Activated CD4-positive, alpha-beta memory T cell treated with anti-CD3 and anti-CD28 coated beads, Interleukin-2, amount 10 ng/mL, durations not matched to agents 7 days and 5 days (primary cell): ENCODE measurements at regions not wholly inside any gene's neighbourhood (a gene's known extent, or its start where the extent isn't known, plus 50 kb on each side); places are given as distances from the start of the nearest gene placed in this dataset.
"Not testable (repeated sequence)": the region's sequence is repeated elsewhere in the genome, so short reads cannot be mapped to it uniquely, and the experiment has no call there.

Experiments
- CTCF ChIA-PET: fragments of 350-600 bp; sonication (Branson Sonifier 250); formaldehyde crosslinking; loops from one replicate; lab custom pipeline; 2021; ENCODE audit warnings: antibody characterized with exemption, inconsistent platforms; lab: Charles Lee
- POLR2A ChIA-PET: fragments of 350-600 bp; sonication (Branson Sonifier 250); formaldehyde crosslinking; loops from one replicate; lab custom pipeline; 2021; ENCODE audit warnings: antibody characterized with exemption; lab: Charles Lee
- DNase-seq: peaks from one replicate; pipeline ENCODE4 v3.0.0-alpha.2; 2020
- H3K27ac Mint-ChIP-seq: one replicate; pipeline ENCODE4 v1.8.0; 2021; ENCODE audit warnings: mild to moderate bottlenecking, mixed read lengths
- H3K27me3 Mint-ChIP-seq: one replicate; pipeline ENCODE4 v1.8.0; 2021; ENCODE audit warnings: mixed read lengths
- H3K36me3 Mint-ChIP-seq: one replicate; pipeline ENCODE4 v1.8.0; 2021; ENCODE audit warnings: low read depth, mixed read lengths
- H3K4me1 Mint-ChIP-seq: one replicate; pipeline ENCODE4 v1.8.0; 2021; ENCODE audit warnings: mixed read lengths
- H3K4me3 Mint-ChIP-seq: one replicate; pipeline ENCODE4 v1.8.0; 2021; ENCODE audit warnings: mild to moderate bottlenecking, mixed read lengths
- H3K9me3 Mint-ChIP-seq: one replicate; pipeline ENCODE4 v1.8.0; 2021; ENCODE audit warnings: mixed read lengths

DNA sequence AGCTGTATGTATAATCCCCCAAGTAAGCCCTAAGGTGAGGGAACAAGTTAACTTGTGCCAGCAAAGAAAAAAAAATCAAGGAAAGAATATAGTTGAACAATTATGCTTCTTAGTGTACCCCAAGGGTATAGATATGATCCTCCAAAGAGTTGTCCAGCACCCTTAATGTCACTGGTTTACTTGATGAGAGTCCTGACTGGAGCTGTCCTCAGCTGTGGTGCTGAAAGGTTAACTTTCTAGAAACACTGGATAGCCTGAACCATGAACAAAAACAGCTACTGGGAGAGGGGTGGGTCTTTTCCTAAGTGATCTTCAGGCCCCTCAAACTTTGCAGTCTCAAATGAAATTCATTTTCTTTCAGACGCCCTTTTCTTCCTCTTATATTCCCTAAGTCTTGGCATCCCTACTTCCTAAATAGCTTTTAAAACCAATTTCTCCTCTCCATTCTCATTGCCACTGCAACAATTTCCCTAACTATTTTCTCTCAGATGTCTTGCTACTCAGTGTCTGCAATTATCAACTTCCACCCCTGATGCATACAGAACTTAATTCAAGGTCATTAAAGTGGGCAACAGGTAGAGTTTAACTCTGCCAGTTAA lies 83.5 kb upstream of the PROKR2 start:
- no peaks in the 10 kb centered on the region for H3K4me1 Mint-ChIP-seq
- ChIA-PET POLR2A (no interaction called here), CTCF (no interaction called here)
- H3K36me3 Mint-ChIP-seq, result no peaks in the 10 kb centered on the region
- no peak overlapping the region for H3K4me3 Mint-ChIP-seq
- no peak overlapping the region for H3K27ac Mint-ChIP-seq
- H3K9me3 Mint-ChIP-seq, result no peaks in the 10 kb centered on the region
- DNase-seq, result no peak
- no peaks in the 10 kb centered on the region for H3K27me3 Mint-ChIP-seq

DNA sequence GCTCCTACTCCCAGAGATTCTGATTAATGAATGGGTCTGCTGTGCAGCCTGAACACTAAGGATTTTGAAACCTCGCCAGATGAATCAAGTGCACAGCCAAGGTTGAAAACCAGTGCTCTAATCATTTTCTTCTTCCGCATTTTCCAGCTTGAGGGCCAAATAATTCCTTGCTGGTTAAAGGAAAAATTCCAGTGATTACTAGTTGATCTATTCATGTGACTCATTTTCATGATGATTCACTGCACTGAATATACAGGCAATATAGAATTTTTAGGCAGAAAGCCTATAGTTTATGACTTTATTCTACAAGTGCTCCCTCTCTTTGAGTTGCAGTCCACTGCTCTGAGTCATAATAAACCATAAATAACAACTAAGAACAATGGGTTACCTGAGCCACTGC lies 80.6 kb upstream of the PROKR2 start:
- ChIA-PET POLR2A (no interaction called here), CTCF (no interaction called here)
- no peaks in the 10 kb centered on the region for H3K9me3 Mint-ChIP-seq
- no peak overlapping the region for H3K4me3 Mint-ChIP-seq
- no peak for DNase-seq
- no peaks in the 10 kb centered on the region for H3K36me3 Mint-ChIP-seq
- no peak overlapping the region for H3K27ac Mint-ChIP-seq
- H3K4me1 Mint-ChIP-seq, result no peaks in the 10 kb centered on the region
- H3K27me3 Mint-ChIP-seq, result no peaks in the 10 kb centered on the region

GRCh38 chr20:5395932-5396727 lies 79.4 kb upstream of the PROKR2 start:
- H3K9me3 Mint-ChIP-seq, result no peaks in the 10 kb centered on the region
- ChIA-PET CTCF (no interaction called here), POLR2A (no interaction called here)
- H3K27ac Mint-ChIP-seq, result no peak overlapping the region
- H3K4me3 Mint-ChIP-seq, result no peak overlapping the region
- no peaks in the 10 kb centered on the region for H3K36me3 Mint-ChIP-seq
- peaks cover 2% of the 10 kb centered on the region for H3K27me3 Mint-ChIP-seq
- DNase-seq, result no peak
- H3K4me1 Mint-ChIP-seq, result no peaks in the 10 kb centered on the region

GRCh38 chr20:5393218-5393870 lies 76.6 kb upstream of the PROKR2 start:
- ChIA-PET CTCF (no interaction called here), POLR2A (no interaction called here)
- H3K36me3 Mint-ChIP-seq, result no peaks in the 10 kb centered on the region

DNA sequence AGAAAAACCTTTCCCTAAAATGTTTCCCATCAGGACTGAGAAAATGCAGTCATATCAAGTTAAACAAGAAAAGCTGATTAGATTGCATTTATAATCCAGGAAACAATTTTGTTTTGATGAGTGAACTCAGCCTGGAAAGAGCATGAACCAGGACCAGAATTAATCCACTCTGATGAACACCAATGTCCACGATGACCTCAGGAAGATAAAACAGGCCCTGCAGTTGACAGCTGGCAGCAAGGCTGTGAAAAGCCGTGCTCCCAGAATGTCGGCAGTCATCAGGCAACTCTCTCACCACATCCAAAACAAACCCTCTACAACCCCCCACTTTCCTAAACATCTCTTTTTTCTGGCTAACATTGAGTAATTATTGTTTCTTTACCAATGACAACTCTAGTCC lies 74.0 kb upstream of the PROKR2 start:
- DNase-seq, result no peak
- H3K4me1 Mint-ChIP-seq, result no peaks in the 10 kb centered on the region
- no peaks in the 10 kb centered on the region for H3K9me3 Mint-ChIP-seq
- POLR2A ChIA-PET, result no interaction called here
- H3K27ac Mint-ChIP-seq, result no peak overlapping the region
- no peaks in the 10 kb centered on the region for H3K36me3 Mint-ChIP-seq
- H3K27me3 Mint-ChIP-seq, result peaks cover 15% of the 10 kb centered on the region
- no peak overlapping the region for H3K4me3 Mint-ChIP-seq
- CTCF ChIA-PET, result no interaction called here

More at GRCh38 chr20:5393218-5393870, 76.6 kb upstream of the PROKR2 start:
- no peaks in the 10 kb centered on the region for H3K9me3 Mint-ChIP-seq
- no peak for DNase-seq
- H3K27ac Mint-ChIP-seq, result no peak overlapping the region
- H3K4me3 Mint-ChIP-seq, result no peak overlapping the region
- no peaks in the 10 kb centered on the region for H3K4me1 Mint-ChIP-seq
- peaks cover 11% of the 10 kb centered on the region for H3K27me3 Mint-ChIP-seq

GRCh38 chr20:5386846-5387245 lies 70.1 kb upstream of the PROKR2 start:
- CTCF ChIA-PET, result interaction anchor here (1.9 kb wide), 1 partner anchor 16 kb away, joined by 3 read pairs; no protein-coding TSS in a partner anchor
- H3K36me3 Mint-ChIP-seq, DNase-seq, H3K27ac Mint-ChIP-seq, H3K4me3 Mint-ChIP-seq, POLR2A ChIA-PET, H3K4me1 Mint-ChIP-seq, H3K9me3 Mint-ChIP-seq: not testable (repeated sequence)
- H3K27me3 Mint-ChIP-seq, result peaks cover 17% of the 10 kb centered on the region

GRCh38 chr20:5381527-5381926 lies 64.8 kb upstream of the PROKR2 start:
- H3K4me3 Mint-ChIP-seq, CTCF ChIA-PET, H3K9me3 Mint-ChIP-seq, H3K27me3 Mint-ChIP-seq, POLR2A ChIA-PET, H3K36me3 Mint-ChIP-seq, H3K4me1 Mint-ChIP-seq, H3K27ac Mint-ChIP-seq, DNase-seq: not testable (repeated sequence)

- Mint-ChIP-seq H3K4me1 (no peaks in the 10 kb centered on the region), H3K27me3 (peaks cover 5% of the 10 kb centered on the region), H3K36me3 (no peaks in the 10 kb centered on the region), H3K9me3 (no peaks in the 10 kb centered on the region), H3K4me3 (no peak overlapping the region), H3K27ac (no peak overlapping the region)
- DNase-seq, result no peak
- ChIA-PET POLR2A (no interaction called here), CTCF (no interaction called here)
These were observed 60.7 kb upstream of the PROKR2 start for GRCh38 chr20:5377484-5377883.

- no peak overlapping the region for H3K4me3 Mint-ChIP-seq
These were observed 59.5 kb upstream of the PROKR2 start for GRCh38 chr20:5376228-5376627.

DNA sequence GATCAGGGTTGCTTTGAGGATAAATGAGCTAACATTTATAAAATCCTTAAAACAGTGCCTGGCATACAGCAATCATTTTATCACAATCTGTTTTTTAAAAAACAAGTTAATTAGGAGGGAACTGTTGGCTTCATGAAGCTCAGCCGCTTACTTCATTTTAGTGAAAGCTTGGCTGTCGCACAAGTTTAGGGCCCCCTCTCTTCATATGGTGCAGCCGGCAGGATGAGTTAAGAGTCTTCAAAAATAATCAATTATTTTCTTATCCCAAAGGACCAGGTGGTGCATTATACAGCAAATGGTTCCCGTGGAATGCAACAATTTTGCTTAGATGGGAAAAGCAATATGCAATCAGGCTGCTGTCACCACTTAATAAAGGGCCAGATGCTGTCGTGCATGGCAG lies 57.4 kb upstream of the PROKR2 start:
- H3K27ac Mint-ChIP-seq, result no peak overlapping the region
- H3K36me3 Mint-ChIP-seq, result no peaks in the 10 kb centered on the region
- POLR2A ChIA-PET, result no interaction called here
- no peaks in the 10 kb centered on the region for H3K9me3 Mint-ChIP-seq
- no peak for DNase-seq
- H3K4me1 Mint-ChIP-seq, result no peaks in the 10 kb centered on the region
- CTCF ChIA-PET, result no interaction called here
- no peak overlapping the region for H3K4me3 Mint-ChIP-seq
- peaks cover 4% of the 10 kb centered on the region for H3K27me3 Mint-ChIP-seq

More at GRCh38 chr20:5376228-5376627, 59.5 kb upstream of the PROKR2 start:
- POLR2A ChIA-PET, result no interaction called here
- H3K9me3 Mint-ChIP-seq, result no peaks in the 10 kb centered on the region
- no peak overlapping the region for H3K27ac Mint-ChIP-seq
- no peak for DNase-seq
- peaks cover 5% of the 10 kb centered on the region for H3K27me3 Mint-ChIP-seq
- H3K36me3 Mint-ChIP-seq, result no peaks in the 10 kb centered on the region
- CTCF ChIA-PET, result interaction anchor here (1.2 kb wide), 1 partner anchor 11 kb away, joined by 4 read pairs; no protein-coding TSS in a partner anchor
- H3K4me1 Mint-ChIP-seq, result no peaks in the 10 kb centered on the region

DNA sequence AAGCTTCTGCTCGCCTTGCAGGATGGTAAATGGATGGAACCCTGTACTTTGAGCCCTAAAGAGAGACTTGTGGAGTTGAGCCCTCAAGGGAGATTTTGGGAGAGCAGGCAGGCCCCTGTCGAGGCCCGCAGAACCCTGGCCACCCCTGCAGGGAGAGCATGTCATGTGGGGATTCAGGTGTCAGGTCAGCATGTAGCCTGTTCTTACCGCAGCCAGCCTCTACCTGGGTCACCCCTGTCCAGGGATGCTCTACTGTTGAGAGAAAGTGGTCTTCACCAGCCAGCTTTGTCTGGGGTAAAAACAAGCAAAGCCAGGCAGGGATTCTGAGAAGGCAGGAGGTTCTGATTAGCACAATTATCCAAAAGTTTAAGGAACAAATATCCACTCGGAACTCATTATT lies 55.6 kb upstream of the PROKR2 start:
- peaks cover 2% of the 10 kb centered on the region for H3K27me3 Mint-ChIP-seq
- H3K4me1 Mint-ChIP-seq, result no peaks in the 10 kb centered on the region
- no peaks in the 10 kb centered on the region for H3K36me3 Mint-ChIP-seq
- no peak for DNase-seq
- ChIA-PET CTCF (no interaction called here), POLR2A (no interaction called here)
- no peak overlapping the region for H3K4me3 Mint-ChIP-seq
- no peaks in the 10 kb centered on the region for H3K9me3 Mint-ChIP-seq
- H3K27ac Mint-ChIP-seq, result no peak overlapping the region

DNA sequence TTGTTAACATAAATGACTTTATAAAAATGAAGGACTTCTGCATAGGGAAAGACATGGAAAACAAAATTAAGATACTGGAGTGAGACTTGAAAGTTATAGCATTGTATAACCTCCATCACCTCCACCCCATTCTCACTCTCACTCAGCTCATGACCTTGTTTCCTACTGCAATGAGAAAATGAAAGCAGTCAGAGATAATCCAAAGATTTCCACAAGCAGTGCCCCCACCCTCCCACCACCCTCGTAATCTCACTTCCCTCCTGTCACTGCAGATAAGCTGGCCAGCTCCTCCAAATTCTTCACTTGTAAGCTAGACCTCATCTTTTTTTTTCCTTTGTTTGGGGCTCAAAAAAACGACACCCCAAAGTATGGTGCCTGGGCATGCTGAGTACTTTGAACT lies 52.9 kb upstream of the PROKR2 start:
- Mint-ChIP-seq H3K36me3 (no peaks in the 10 kb centered on the region), H3K9me3 (no peaks in the 10 kb centered on the region), H3K27me3 (peaks cover 8% of the 10 kb centered on the region), H3K4me3 (no peak overlapping the region), H3K4me1 (no peaks in the 10 kb centered on the region), H3K27ac (no peak overlapping the region)
- DNase-seq, result no peak
- CTCF ChIA-PET, result no interaction called here
- POLR2A ChIA-PET, result no interaction called here
